ENCODE measurements at regions not wholly inside any gene's neighbourhood (a gene's known extent, or its start where the extent isn't known, plus 50 kb on each side); places are given as distances from the start of the nearest gene placed in this dataset.

- no peak for DNase-seq
Observed at GRCh38 chr1:234683127-234683860, 73.3 kb upstream of the IRF2BP2 start.

GRCh38 chr1:234681990-234682389, 72.0 kb upstream of the IRF2BP2 start:
- DNase-seq = no peak

DNA sequence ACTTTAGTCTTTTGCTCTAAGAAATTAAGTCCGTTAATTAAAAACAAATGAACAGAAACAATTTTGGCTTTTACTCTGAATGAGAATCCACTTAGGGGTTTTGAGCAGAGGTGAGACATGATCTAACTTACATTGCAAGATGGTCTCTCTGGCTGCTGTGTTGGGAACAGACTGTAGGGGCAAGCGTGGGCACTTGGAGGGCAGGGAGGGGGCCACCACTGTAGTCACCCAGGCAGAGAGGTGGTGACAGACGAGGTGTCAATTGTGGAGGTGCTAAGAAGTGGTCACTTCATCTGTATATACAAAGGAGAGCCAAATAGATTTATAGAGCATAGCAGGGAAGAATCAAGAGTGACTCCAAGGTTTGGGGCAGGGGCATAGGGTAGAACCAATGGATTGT, 71.1 kb upstream of the IRF2BP2 start:
- no peak for DNase-seq

DNA sequence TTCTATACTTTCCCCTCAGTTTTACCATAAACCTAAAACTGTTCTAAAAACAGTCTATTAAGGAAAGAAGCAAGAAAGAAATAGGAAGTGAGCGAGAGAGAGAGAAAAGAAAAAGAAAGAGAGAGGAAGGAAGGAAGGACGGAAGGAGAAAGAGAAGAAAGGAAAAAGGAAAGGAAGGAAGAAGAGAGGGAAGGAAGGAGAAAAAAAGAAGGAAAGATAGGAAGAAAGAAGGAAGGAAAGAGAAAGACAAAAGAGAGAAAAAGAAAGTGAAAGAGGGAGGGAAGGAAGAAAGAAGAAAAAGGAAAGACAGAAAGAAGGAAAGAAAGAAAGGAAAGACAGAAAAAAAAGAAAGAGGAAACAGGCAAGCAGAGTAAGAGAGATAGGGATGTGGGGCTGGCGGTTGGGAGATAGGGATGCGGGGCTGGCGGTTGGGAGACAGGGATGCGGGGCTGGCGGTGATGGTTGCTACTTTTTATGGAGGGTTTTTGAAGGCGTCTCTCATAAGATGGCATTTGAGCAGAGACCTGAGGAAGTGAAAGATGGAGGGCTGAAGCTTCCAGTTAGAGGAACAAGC, 70.4 kb upstream of the IRF2BP2 start:
- no peak for DNase-seq

GRCh38 chr1:234676103-234676594, 66.2 kb upstream of the IRF2BP2 start:
- DNase-seq = peak; percentile 82 to 92 (median 86)

- peak in 1 of 3 donors; percentile 70 for DNase-seq
Observed at GRCh38 chr1:234675572-234675971, 65.6 kb upstream of the IRF2BP2 start.

DNA sequence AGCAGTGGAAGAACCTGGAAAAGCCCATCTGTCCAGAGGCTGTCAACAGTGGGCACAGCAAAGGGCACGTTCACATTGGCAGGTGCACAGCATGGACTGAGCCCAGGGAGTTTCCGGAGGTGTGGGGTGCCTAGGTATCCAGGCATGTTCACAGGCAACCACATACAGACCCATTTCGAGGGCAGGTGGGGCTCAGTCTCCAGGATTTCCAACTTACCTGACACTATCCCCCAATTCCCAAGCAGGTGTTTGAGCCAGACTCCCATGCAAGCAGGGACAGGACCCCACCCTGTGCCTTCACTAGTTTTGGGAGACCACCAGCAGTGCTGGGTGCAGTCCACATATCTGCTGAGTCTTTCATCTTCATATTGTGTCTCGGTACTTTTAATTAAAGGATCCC, 65.0 kb upstream of the IRF2BP2 start:
- no peak for DNase-seq

GRCh38 chr1:234674218-234674815, 64.3 kb upstream of the IRF2BP2 start:
- no peak for DNase-seq

DNA sequence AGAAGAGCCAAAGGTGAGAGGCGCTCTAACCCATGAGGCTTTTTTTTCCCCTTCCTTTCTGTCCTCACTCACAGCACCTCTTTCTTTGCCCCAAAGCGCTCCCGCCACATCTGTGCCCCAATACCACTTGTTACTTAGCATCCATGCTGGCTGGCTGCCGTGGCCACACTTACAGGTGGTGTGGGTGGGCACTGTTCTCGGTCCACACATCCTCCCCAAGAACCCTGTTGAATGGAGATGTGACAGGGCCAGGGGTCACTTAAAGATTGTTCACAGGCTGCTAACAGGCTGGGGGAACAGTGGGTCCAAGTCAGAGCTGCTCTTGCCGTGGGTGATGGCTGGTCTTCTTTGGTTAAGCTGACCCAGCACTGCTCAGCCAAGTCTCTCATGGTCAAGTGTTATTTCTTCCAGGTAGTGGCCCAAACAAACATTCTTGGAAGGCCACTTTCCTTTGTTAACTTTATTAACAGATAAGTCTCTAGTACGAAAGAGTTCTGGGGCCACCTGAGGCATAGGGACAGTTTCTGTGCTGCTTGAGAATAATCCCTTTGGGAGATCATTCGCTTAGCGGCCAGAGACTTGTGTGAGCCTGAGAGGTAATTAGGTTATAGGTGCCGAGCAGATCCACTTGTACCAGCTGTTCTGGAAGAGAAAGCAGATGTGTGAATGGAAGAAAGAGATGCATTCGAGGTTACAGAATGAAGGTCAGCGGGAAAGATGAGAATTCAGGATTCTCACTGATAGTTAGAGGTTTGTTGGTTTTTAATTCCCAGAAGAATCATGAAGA, 62.6 kb upstream of the IRF2BP2 start:
- DNase-seq = no peak

DNA sequence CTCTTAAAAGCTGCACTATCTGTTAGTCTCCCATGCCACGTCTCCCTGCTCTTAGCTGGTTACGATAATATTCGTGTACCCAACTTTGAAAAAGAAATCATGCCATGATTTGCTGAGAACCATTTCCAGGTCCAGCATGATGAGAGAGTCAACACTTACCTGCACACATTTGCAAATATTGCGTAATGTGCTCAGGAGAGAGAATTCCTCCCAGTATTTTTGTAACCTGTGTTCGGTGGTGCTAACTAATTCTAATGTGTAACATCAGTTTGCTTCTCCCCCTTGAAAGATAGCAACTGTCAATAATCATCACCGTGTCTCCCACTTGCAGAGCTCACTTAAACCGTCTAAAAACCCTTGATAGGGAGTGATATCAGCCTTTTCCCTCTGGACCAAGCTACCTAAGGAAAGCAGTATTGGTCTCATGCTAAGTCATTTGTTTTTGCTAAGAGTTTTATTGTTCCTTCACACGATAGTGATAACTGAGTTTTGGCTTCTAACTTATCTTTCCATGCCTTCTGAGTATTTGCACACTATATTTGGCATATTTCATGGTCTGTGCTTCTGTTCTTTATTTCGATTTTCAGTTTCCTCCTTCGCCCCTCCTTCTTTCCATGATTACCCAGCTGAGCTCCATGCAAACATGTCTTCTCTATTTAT, 61.1 kb upstream of the IRF2BP2 start:
- DNase-seq = no peak

DNA sequence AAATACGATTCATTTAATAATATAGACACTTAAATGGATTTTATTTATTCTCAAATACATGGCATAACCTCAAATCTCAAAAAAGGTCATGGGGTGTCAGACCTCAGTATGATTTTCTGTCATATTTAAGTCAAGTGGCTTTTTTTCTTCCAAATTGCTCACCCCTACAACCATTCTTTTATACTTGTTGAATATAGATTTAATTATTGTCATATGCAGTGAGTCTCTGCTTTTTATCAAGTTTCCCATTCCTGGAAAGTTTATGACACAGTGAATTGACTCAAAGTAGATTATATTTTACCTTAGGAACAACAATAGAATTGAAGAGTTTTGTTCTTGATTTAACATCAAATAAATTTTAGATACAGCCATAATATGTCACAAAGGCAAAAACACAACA, 59.5 kb upstream of the IRF2BP2 start:
- DNase-seq = no peak

GRCh38 chr1:234668577-234668955, 58.6 kb upstream of the IRF2BP2 start:
- DNase-seq = no peak

- no peak for DNase-seq
Observed at GRCh38 chr1:234667600-234668576, 57.9 kb upstream of the IRF2BP2 start.

DNA sequence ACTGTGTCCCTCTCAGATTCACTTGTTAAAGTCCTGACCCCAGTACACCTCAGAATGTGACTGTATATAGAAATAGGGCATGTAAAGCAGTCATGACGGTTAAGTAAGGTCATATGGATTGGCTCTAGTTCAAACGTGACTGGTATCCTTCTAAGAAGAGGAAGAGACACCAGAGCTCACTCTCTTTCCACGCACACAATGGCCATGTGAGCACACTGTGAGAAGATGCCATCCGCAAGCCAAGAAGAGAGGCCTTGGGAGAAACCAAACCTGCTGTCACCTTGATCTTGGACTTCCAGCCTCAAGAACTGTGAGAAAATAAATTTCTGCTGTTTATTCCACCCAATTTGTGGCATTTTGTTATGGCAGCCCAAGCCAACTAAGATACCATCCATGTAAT, 56.8 kb upstream of the IRF2BP2 start:
- DNase-seq = no peak

DNA sequence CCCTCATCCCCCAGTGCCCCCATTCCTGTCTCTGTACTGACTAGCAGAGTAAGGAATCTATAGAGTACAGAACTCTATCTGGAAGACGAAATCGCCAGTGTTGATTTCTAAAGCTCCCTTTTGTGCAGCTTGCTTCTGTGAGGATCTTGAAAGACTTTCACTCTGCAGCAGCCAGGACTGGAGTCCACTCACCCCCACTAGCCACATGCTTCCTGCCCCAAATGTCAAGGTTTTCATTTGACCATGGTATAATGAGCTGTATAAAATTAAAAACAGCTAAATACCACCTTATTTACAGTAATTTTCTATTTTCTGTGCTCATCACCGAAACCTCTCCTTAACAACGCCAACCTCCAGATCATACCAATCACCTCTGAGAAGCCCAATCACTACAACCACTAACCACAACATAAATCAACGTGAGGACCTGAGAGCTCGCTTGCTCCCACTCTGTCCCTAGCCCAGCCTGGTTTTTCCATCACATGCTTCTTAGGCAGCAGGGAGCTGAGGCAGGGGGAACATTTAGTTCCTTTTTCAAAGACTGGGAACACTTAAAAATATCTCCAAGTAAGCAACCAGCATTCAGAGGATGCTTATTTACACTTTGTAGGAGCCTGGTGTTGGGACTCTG, 56.1 kb upstream of the IRF2BP2 start:
- DNase-seq = no peak

- DNase-seq = no peak
Observed at GRCh38 chr1:234662148-234662547, 52.2 kb upstream of the IRF2BP2 start.

- DNase-seq = no peak
Observed at GRCh38 chr1:234661317-234661928, 51.4 kb upstream of the IRF2BP2 start.

DNA sequence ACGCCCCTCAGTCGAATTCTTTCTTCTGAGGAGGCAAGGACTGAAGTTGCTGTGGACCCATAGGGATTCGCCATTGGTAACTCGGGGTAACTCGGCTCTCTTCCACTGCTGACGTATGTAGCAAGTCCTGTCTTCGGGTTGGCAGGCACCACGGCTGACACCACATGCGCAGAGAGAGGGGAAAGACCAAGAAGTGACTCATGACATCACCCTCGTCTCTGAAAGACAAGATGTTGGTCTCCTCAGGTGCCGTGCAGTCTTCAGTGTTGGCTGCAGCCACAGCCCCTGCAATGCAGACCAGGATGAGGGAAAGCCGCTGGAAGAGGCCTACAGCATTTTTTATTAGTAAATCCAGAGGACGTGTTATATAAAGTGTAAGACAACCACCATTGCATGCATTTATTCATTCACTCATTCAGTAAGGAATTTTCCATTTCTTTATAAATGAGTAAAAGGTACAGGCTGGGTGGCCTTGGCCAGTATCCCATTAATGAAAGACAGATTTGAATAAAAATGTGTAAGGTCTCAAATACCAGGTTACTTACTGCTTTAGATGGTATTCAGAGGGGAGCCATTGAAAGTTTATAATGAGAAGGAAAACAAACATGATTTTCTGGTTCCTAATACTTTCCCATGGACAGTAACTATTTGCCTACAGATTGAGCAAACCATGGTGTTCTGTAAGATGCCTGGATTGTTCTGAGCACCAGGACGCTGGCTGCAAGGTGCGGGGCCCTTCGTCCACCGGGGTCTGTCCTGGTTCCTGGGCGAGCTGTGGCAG, 50.7 kb upstream of the IRF2BP2 start:
- no peak for DNase-seq
